Upper lobe of left lung (tissue), 4 donors: ENCODE measurements at regions not wholly inside any gene's neighbourhood (a gene's known extent, or its start where the extent isn't known, plus 50 kb on each side); places are given as distances from the start of the nearest gene placed in this dataset.

Experiments
- CTCF ChIP-seq, 6 experiments: fragments of 450-650 bp in 4 of 6; fragments of 200-600 bp in 2 of 6; sonication (generic) in 2 of 6; IDR thresholded peaks; one replicate each; pipeline ENCODE4 v1.5.1; 2016 to 2019; ENCODE audit warnings: antibody characterized with exemption in 6 of 6
- EP300 ChIP-seq, 4 donors: sonication (generic); formaldehyde crosslinking; IDR thresholded peaks; one replicate each; pipeline ENCODE4 v1.5.1; 2017; ENCODE audit warnings: antibody characterized with exemption in 4 of 4, control low read depth in 2 of 4
- POLR2A ChIP-seq, 4 donors: fragments of 450-650 bp; IDR thresholded peaks; one replicate each; pipeline ENCODE4 v1.5.1; 2016 to 2017; ENCODE audit warnings: antibody characterized with exemption in 4 of 4, mild to moderate bottlenecking in 2 of 4
- POLR2AphosphoS5 ChIP-seq, 2 donors: sonication (generic); formaldehyde crosslinking; IDR thresholded peaks; one replicate each; pipeline ENCODE4 v1.5.1; 2017; ENCODE audit warnings: antibody characterized with exemption in 2 of 2

GRCh38 chr2:67566958-67567635 is 170.0 kb downstream of the ETAA1 start:
- TF ChIP-seq CTCF (IDR thresholded peaks at IDR 0.05) (no peak), POLR2AphosphoS5 (IDR thresholded peaks at IDR 0.05) (no peak), POLR2A (IDR thresholded peaks at IDR 0.05) (no peak), EP300 (IDR thresholded peaks at IDR 0.05) (no peak)
